ENCODE measurements at regions not wholly inside any gene's neighbourhood (a gene's known extent, or its start where the extent isn't known, plus 50 kb on each side); places are given as distances from the start of the nearest gene placed in this dataset.

GRCh38 chr15:46556559-46557379 lies 921.9 kb downstream of the SQOR start:
- no peak for TF ChIP-seq POLR2A (IDR thresholded peaks at IDR 0.05; ENCODE audit: low read depth, low read length)
- TF ChIP-seq POLR2AphosphoS5 (IDR thresholded peaks at IDR 0.05; ENCODE audit: low read depth, low read length) = no peak

Data from GM12892 (cell line).